ENCODE measurements at regions not wholly inside any gene's neighbourhood (a gene's known extent, or its start where the extent isn't known, plus 50 kb on each side); places are given as distances from the start of the nearest gene placed in this dataset.

DNA sequence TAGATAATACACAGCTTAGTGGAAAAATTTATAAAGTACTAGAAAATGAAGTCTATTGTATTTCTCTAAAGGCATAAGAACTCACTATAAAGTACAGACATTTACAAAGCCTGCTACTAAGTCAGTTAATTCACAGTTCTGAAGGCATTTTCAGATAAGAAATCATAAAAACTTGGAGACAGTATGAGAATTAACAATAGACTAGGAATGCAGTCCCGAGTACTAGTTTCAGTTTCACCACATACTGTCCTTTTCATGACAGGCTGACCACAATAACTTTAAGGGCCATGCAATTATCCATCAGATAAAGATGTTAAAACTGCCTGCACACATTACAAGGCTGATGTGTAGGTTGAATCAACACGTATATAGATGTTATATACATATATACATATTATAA, 362.6 kb upstream of the SMC2 start:
- DNase-seq (ENCODE audit: low spot score in 2 of 2) = no peak
- H3K4me3 ChIP-seq (ENCODE audit: low read depth, poor library complexity, severe bottlenecking) = no peak overlapping the region
- TF ChIP-seq POLR2A (IDR thresholded peaks at IDR 0.05) = no peak
- WGBS, 2 donors = 56 to 72% methylated on average over 2 of the region's 2 CpGs
- intact Hi-C loops (cut with DNase I; ENCODE audit: low total_unique reads) = no loop called here

DNA sequence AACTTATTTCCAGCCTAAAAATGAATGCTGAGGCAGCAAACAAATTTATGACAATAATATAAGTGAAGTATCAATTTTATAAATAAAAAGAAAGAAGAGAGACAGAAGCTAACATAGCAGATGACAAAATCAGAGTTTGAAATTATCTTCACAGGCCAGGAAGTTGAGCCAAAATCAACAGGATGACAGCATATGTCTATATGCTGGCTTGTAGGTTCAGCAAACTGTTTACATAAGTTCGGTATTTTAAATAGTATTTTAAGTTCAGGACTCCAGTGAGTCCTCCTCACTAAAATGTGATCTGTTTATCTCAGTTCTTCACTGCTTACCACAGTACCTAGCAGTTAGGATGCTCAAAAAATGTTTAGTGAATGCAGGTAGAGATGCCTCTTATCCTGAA, 359.6 kb upstream of the SMC2 start:
- WGBS, 2 donors = 56 to 58% methylated on average over 1 of the region's 1 CpG
- no peak overlapping the region for H3K4me3 ChIP-seq (ENCODE audit: low read depth, poor library complexity, severe bottlenecking)
- no peak for DNase-seq (ENCODE audit: low spot score in 2 of 2)
- intact Hi-C loops (cut with DNase I; ENCODE audit: low total_unique reads) = no loop called here
- TF ChIP-seq, protein P1, sequence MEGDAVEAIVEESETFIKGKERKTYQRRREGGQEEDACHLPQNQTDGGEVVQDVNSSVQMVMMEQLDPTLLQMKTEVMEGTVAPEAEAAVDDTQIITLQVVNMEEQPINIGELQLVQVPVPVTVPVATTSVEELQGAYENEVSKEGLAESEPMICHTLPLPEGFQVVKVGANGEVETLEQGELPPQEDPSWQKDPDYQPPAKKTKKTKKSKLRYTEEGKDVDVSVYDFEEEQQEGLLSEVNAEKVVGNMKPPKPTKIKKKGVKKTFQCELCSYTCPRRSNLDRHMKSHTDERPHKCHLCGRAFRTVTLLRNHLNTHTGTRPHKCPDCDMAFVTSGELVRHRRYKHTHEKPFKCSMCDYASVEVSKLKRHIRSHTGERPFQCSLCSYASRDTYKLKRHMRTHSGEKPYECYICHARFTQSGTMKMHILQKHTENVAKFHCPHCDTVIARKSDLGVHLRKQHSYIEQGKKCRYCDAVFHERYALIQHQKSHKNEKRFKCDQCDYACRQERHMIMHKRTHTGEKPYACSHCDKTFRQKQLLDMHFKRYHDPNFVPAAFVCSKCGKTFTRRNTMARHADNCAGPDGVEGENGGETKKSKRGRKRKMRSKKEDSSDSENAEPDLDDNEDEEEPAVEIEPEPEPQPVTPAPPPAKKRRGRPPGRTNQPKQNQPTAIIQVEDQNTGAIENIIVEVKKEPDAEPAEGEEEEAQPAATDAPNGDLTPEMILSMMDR (IDR thresholded peaks at IDR 0.05) = no peak
- TF ChIP-seq POLR2A (IDR thresholded peaks at IDR 0.05) = no peak

DNA sequence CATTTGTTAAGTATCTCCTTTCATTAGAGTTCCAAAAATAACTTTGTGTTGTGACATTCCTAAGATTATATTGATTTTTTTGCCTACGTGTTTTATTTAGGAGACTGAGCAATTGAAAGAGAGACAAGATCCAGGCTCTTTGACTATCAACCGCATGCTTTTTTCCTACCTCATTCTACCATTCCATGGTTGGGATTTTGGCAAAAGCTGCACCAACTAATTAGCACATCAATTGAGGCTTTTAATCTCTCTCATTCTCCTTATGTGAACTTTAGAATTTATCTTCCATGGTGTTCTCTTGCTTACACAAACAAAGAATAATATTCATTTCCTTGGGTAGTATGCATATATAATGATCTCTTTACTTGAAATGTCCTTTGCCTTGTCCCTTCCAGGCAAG, 338.7 kb upstream of the SMC2 start:
- TF ChIP-seq, protein P1 (IDR thresholded peaks at IDR 0.05) = no peak
- no peak for TF ChIP-seq POLR2A (IDR thresholded peaks at IDR 0.05)
- WGBS, 2 donors = 64 to 68% methylated on average over 2 of the region's 2 CpGs

GRCh38 chr9:103755986-103756385, 338.1 kb upstream of the SMC2 start:
- H3K4me3 ChIP-seq (ENCODE audit: low read depth, poor library complexity, severe bottlenecking) = no peak overlapping the region
- intact Hi-C loops (cut with DNase I; ENCODE audit: low total_unique reads) = loop anchor here (5.0 kb wide), 1 partner anchor 626 kb away; no protein-coding TSS in a partner anchor
- 29 to 41% methylated on average over 1 of the region's 1 CpG for WGBS, 2 donors
- no peak for DNase-seq (ENCODE audit: low spot score in 2 of 2)
- TF ChIP-seq, protein P1 (IDR thresholded peaks at IDR 0.05) = no peak
- TF ChIP-seq POLR2A (IDR thresholded peaks at IDR 0.05) = no peak

More for the DNA sequence above, 338.7 kb upstream of the SMC2 start:
- H3K4me3 ChIP-seq (ENCODE audit: low read depth, poor library complexity, severe bottlenecking) = no peak overlapping the region
- DNase-seq (ENCODE audit: low spot score in 2 of 2) = no peak
- intact Hi-C loops (cut with DNase I; ENCODE audit: low total_unique reads) = loop anchor here (5.0 kb wide), 1 partner anchor 627 kb away; no protein-coding TSS in a partner anchor

DNA sequence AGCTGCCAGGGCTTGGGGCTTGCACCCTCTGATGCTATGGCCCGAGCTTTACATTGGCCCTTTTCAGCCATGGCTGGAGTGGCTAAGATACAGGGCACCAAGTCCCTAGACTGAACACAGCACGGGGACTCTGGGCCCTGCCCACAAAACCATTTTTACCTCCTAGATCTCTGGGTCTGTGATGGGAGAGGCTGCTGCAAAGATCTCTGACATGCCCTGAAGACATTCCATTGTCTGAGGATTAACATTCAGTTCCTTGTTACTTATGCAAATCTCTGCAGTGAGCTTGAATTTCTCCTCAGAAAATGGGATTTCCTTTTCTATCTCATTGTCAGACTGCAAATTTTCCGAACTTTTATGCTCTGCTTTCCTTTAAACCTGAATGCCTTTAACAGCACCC, 337.0 kb upstream of the SMC2 start:
- WGBS, 2 donors = 71 to 72% methylated on average over 3 of the region's 3 CpGs
- no peak for TF ChIP-seq POLR2A (IDR thresholded peaks at IDR 0.05)
- TF ChIP-seq, protein P1 (IDR thresholded peaks at IDR 0.05) = no peak
- DNase-seq (ENCODE audit: low spot score in 2 of 2) = no peak
- H3K4me3 ChIP-seq (ENCODE audit: low read depth, poor library complexity, severe bottlenecking) = no peak overlapping the region
- intact Hi-C loops (cut with DNase I; ENCODE audit: low total_unique reads) = loop anchor here (5.0 kb wide), 1 partner anchor 625 kb away; no protein-coding TSS in a partner anchor

DNA sequence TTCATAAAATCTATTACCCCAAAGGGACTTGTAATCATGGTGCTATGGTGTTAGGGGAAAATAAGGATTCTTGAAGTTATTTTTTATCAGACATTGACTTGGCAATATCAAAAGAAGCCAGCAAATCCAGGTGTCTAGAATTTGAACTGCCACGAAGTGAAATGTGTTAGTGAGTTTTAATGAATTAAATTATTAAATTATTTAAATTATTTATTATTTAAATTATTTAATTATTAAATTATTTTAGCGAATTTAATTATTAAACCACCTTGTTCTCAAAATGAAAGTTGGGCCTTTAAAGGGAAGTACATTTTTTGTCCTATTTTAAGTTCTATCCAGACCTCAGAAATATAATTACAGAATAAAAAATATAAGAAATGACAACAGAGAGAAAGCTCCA, 332.6 kb upstream of the SMC2 start:
- H3K4me3 ChIP-seq (ENCODE audit: low read depth, poor library complexity, severe bottlenecking) = no peak overlapping the region
- DNase-seq (ENCODE audit: low spot score in 2 of 2) = no peak
- 71 to 82% methylated on average over 2 of the region's 2 CpGs for WGBS, 2 donors
- intact Hi-C loops (cut with DNase I; ENCODE audit: low total_unique reads) = no loop called here
- TF ChIP-seq, protein P1 (IDR thresholded peaks at IDR 0.05) = no peak
- TF ChIP-seq POLR2A (IDR thresholded peaks at IDR 0.05) = no peak

Measured in lower leg skin (tissue), 4 donors.